ENCODE measurements at regions not wholly inside any gene's neighbourhood (a gene's known extent, or its start where the extent isn't known, plus 50 kb on each side); places are given as distances from the start of the nearest gene placed in this dataset.

DNA sequence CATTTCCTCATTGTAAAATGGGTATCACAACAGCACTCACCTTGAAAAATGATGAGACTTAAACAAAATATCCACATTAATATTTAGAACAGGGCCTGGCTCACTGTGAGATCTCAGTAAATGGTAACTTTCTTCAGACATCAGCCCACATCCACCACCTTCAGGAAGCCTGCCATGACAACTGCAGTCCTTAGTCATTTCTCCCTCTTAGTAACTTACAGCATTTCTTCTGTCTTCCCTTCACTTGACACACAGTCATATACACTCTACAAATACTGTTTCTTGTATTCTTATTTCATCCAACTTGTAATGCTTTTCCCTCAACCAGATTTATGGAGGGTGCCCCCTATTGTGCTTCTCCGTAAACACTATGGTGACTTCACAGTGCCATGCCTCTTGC lies 263.0 kb downstream of the ZNF516 start:
- ChIA-PET POLR2A (no interaction called here), CTCF (ENCODE audit: unreplicated experiment) (no interaction called here)
- no peak overlapping the region for H2AFZ ChIP-seq (ENCODE audit: low read length)
- H4K20me1 ChIP-seq (ENCODE audit: insufficient read depth, low read length), result no peaks in the 10 kb centered on the region
- DNase-seq (ENCODE audit: low spot score), result no peak
- H3K36me3 ChIP-seq (ENCODE audit: insufficient read depth, low read length), result no peaks in the 10 kb centered on the region
- no TSS peak for BruUV-seq (replicated peaks)
- H3K79me2 ChIP-seq (ENCODE audit: insufficient read depth, low read depth, low read length), result no peaks in the 10 kb centered on the region
- H3K9me3 ChIP-seq (ENCODE audit: low read length), result no peaks in the 10 kb centered on the region
- H3K4me2 ChIP-seq (ENCODE audit: low read length), result no peak overlapping the region
- intact Hi-C loops (cut with micrococcal nuclease; ENCODE audit: unreplicated experiment), result no loop called here
- H3K27ac ChIP-seq (ENCODE audit: low read depth, low read length, poor library complexity, severe bottlenecking), result no peak overlapping the region
- TF ChIP-seq EZH2phosphoT487 (IDR thresholded peaks at IDR 0.05; ENCODE audit: borderline replicate concordance, low read depth, low read length), result no peak
- no peaks in the 10 kb centered on the region for H3K9me2 ChIP-seq (ENCODE audit: insufficient read depth, low read length)
- no peaks in the 10 kb centered on the region for H3K4me1 ChIP-seq (ENCODE audit: insufficient read depth, low read length, poor library complexity, severe bottlenecking)
- H3K4me3 ChIP-seq (ENCODE audit: low read depth, low read length, poor library complexity, severe bottlenecking), result no peak overlapping the region

DNA sequence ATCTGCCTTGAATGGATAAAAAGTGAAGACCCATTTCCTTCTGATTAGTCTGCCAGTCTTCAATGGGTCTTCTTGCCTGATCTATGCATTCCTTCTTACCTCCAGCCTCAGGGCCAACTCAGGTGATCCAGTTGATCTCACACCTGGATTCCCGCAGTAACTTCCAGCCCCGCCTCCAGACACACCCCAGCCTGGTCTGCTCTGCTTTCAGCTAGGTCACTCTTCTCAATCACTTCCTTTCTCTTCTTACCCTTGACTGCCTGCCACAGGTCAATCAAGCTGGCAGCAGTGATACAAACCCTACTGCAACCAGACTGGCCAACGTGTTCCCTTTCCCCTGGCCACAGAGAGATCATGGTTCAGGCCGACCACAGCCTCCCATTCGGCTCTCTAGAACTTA lies 263.6 kb downstream of the ZNF516 start:
- TF ChIP-seq, protein P1, sequence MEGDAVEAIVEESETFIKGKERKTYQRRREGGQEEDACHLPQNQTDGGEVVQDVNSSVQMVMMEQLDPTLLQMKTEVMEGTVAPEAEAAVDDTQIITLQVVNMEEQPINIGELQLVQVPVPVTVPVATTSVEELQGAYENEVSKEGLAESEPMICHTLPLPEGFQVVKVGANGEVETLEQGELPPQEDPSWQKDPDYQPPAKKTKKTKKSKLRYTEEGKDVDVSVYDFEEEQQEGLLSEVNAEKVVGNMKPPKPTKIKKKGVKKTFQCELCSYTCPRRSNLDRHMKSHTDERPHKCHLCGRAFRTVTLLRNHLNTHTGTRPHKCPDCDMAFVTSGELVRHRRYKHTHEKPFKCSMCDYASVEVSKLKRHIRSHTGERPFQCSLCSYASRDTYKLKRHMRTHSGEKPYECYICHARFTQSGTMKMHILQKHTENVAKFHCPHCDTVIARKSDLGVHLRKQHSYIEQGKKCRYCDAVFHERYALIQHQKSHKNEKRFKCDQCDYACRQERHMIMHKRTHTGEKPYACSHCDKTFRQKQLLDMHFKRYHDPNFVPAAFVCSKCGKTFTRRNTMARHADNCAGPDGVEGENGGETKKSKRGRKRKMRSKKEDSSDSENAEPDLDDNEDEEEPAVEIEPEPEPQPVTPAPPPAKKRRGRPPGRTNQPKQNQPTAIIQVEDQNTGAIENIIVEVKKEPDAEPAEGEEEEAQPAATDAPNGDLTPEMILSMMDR (conservative IDR thresholded peaks at IDR 0.05; ENCODE audit: low read length), result no peak
- TF ChIP-seq EZH2phosphoT487 (IDR thresholded peaks at IDR 0.05; ENCODE audit: borderline replicate concordance, low read depth, low read length), result no peak
- CTCF ChIA-PET (ENCODE audit: unreplicated experiment), result no interaction called here
- intact Hi-C loops (cut with micrococcal nuclease; ENCODE audit: unreplicated experiment), result no loop called here

DNA sequence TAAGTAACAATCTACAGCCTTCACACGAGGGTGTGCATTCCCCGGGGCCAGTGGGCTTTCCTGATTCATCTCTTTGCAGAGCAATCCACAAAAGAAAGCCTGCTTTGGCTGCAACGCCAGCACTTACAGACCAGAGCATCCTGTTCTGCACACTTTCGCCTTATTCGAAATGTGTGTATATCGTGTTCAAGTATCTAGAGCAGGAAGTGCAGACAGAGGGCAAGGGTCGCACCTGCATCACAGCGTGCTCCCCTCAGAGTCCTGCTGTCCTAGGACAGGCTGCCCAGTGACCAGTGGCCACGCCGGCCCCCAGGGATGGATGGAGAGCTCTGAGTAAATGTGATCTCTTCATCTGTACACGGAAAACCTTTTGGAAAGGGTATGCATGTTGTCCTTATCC lies 264.3 kb downstream of the ZNF516 start:
- Histone ChIP-seq H2AFZ (ENCODE audit: low read length) (no peak overlapping the region), H3K4me2 (ENCODE audit: low read length) (no peak overlapping the region), H3K4me1 (ENCODE audit: insufficient read depth, low read length, poor library complexity, severe bottlenecking) (no peaks in the 10 kb centered on the region), H3K9me3 (ENCODE audit: low read length) (no peaks in the 10 kb centered on the region), H4K20me1 (ENCODE audit: insufficient read depth, low read length) (no peaks in the 10 kb centered on the region), H3K27ac (ENCODE audit: low read depth, low read length, poor library complexity, severe bottlenecking) (no peak overlapping the region), H3K9me2 (ENCODE audit: insufficient read depth, low read length) (no peaks in the 10 kb centered on the region), H3K79me2 (ENCODE audit: insufficient read depth, low read depth, low read length) (no peaks in the 10 kb centered on the region), H3K36me3 (ENCODE audit: insufficient read depth, low read length) (no peaks in the 10 kb centered on the region), H3K4me3 (ENCODE audit: low read depth, low read length, poor library complexity, severe bottlenecking) (no peak overlapping the region)
- TF ChIP-seq, protein P1 (conservative IDR thresholded peaks at IDR 0.05; ENCODE audit: low read length), result no peak
- no peak for TF ChIP-seq EZH2phosphoT487 (IDR thresholded peaks at IDR 0.05; ENCODE audit: borderline replicate concordance, low read depth, low read length)
- ChIA-PET CTCF (ENCODE audit: unreplicated experiment) (no interaction called here), POLR2A (no interaction called here)
- no TSS peak for BruUV-seq (replicated peaks)
- no peak for DNase-seq (ENCODE audit: low spot score)
- intact Hi-C loops (cut with micrococcal nuclease; ENCODE audit: unreplicated experiment), result no loop called here

More for the DNA sequence above, 263.6 kb downstream of the ZNF516 start:
- no TSS peak for BruUV-seq (replicated peaks)
- Histone ChIP-seq H3K4me2 (ENCODE audit: low read length) (no peak overlapping the region), H3K9me2 (ENCODE audit: insufficient read depth, low read length) (no peaks in the 10 kb centered on the region), H4K20me1 (ENCODE audit: insufficient read depth, low read length) (no peaks in the 10 kb centered on the region), H3K4me3 (ENCODE audit: low read depth, low read length, poor library complexity, severe bottlenecking) (no peak overlapping the region), H3K79me2 (ENCODE audit: insufficient read depth, low read depth, low read length) (no peaks in the 10 kb centered on the region), H2AFZ (ENCODE audit: low read length) (no peak overlapping the region), H3K36me3 (ENCODE audit: insufficient read depth, low read length) (no peaks in the 10 kb centered on the region), H3K4me1 (ENCODE audit: insufficient read depth, low read length, poor library complexity, severe bottlenecking) (no peaks in the 10 kb centered on the region), H3K27ac (ENCODE audit: low read depth, low read length, poor library complexity, severe bottlenecking) (no peak overlapping the region), H3K9me3 (ENCODE audit: low read length) (no peaks in the 10 kb centered on the region)
- POLR2A ChIA-PET, result no interaction called here
- DNase-seq (ENCODE audit: low spot score), result no peak
